Natural killer cell treated with Interleukin-12 subunit alpha and Interleukin-12 subunit beta and Interleukin-15 and Interleukin-18, amount 100 ng/mL, for 72 hours (primary cell): ENCODE measurements at regions not wholly inside any gene's neighbourhood (a gene's known extent, or its start where the extent isn't known, plus 50 kb on each side); places are given as distances from the start of the nearest gene placed in this dataset.

ENCODE experiments used
- ATAC-seq, 2 donors: fragments of 150-1000 bp; cut with Tn5 transposase in 1 of 2; sonication (Bioruptor Pico), chemical (Tn5 transposase) in 1 of 2; 2 replicates each; pipeline ENCODE4 v1.10.0; 2021
- DNase-seq: peaks from one replicate; pipeline ENCODE4 v3.0.0; 2022; ENCODE audit warnings: low spot score
- H3K27ac Mint-ChIP-seq, 2 donors: 1 replicate in 1 of 2; 2 replicates in 1 of 2; pipeline ENCODE4 v1.8.0; 2022; ENCODE audit warnings: mixed read lengths in 2 of 2, mild to moderate bottlenecking in 1 of 2, moderate library complexity in 1 of 2
- H3K27me3 Mint-ChIP-seq, 2 donors: 1 replicate in 1 of 2; 2 replicates in 1 of 2; pipeline ENCODE4 v1.8.0; 2022; ENCODE audit warnings: mixed read lengths in 2 of 2
- H3K36me3 Mint-ChIP-seq: one replicate; pipeline ENCODE4 v1.8.0; 2022; ENCODE audit warnings: mixed read lengths
- H3K4me1 Mint-ChIP-seq, 2 donors: 1 replicate in 1 of 2; 2 replicates in 1 of 2; pipeline ENCODE4 v1.8.0; 2022; ENCODE audit warnings: low read depth in 2 of 2, mixed read lengths in 2 of 2, mild to moderate bottlenecking in 1 of 2
- H3K4me3 Mint-ChIP-seq: one replicate; pipeline ENCODE4 v1.8.0; 2022; ENCODE audit warnings: mixed read lengths
- H3K9me3 Mint-ChIP-seq: 2 replicates; pipeline ENCODE4 v1.8.0; 2022; ENCODE audit warnings: mixed read lengths

- no peak for ATAC-seq
- no peak overlapping the region for H3K4me3 Mint-ChIP-seq
- H3K27ac Mint-ChIP-seq: no peak overlapping the region
- H3K27me3 Mint-ChIP-seq: no peaks in the 10 kb centered on the region
- no peaks in the 10 kb centered on the region for H3K9me3 Mint-ChIP-seq
- DNase-seq: no peak
- peaks cover 0 to 8% of the 10 kb centered on the region in 2 donors for H3K4me1 Mint-ChIP-seq
- H3K36me3 Mint-ChIP-seq: no peaks in the 10 kb centered on the region
These were observed 214.1 kb upstream of the FLRT2 start for GRCh38 chr14:85315733-85316290.

- no peaks in the 10 kb centered on the region for H3K9me3 Mint-ChIP-seq
- ATAC-seq (no peak), DNase-seq (no peak)
- H3K4me1 Mint-ChIP-seq: peaks cover 0 to 4% of the 10 kb centered on the region in 2 donors
- H3K27ac Mint-ChIP-seq: no peak overlapping the region
- H3K36me3 Mint-ChIP-seq: no peaks in the 10 kb centered on the region
- H3K27me3 Mint-ChIP-seq: no peaks in the 10 kb centered on the region
- no peak overlapping the region for H3K4me3 Mint-ChIP-seq
These were observed 213.1 kb upstream of the FLRT2 start for GRCh38 chr14:85316701-85317410.

- Mint-ChIP-seq H3K4me1 (peaks cover 0 to 4% of the 10 kb centered on the region in 2 donors), H3K36me3 (no peaks in the 10 kb centered on the region), H3K4me3 (no peak overlapping the region), H3K9me3 (no peaks in the 10 kb centered on the region), H3K27me3 (no peaks in the 10 kb centered on the region), H3K27ac (no peak overlapping the region)
- DNase-seq (no peak), ATAC-seq (no peak)
These were observed 212.4 kb upstream of the FLRT2 start for GRCh38 chr14:85317491-85318021.

- no peaks in the 10 kb centered on the region for H3K36me3 Mint-ChIP-seq
- H3K4me3 Mint-ChIP-seq: no peak overlapping the region
These were observed 210.8 kb upstream of the FLRT2 start for GRCh38 chr14:85319101-85319500.

GRCh38 chr14:85319998-85320630 lies 209.8 kb upstream of the FLRT2 start:
- peaks cover 0 to 4% of the 10 kb centered on the region in 2 donors for H3K4me1 Mint-ChIP-seq
- peaks cover 4% of the 10 kb centered on the region for H3K9me3 Mint-ChIP-seq
- no peaks in the 10 kb centered on the region for H3K36me3 Mint-ChIP-seq
- ATAC-seq: no peak
- no peak overlapping the region for H3K4me3 Mint-ChIP-seq
- no peaks in the 10 kb centered on the region for H3K27me3 Mint-ChIP-seq
- no peak for DNase-seq
- no peak overlapping the region for H3K27ac Mint-ChIP-seq

More at GRCh38 chr14:85319101-85319500, 210.8 kb upstream of the FLRT2 start:
- no peaks in the 10 kb centered on the region for H3K9me3 Mint-ChIP-seq
- ATAC-seq: no peak
- no peaks in the 10 kb centered on the region for H3K27me3 Mint-ChIP-seq
- H3K4me1 Mint-ChIP-seq: peaks cover 0 to 4% of the 10 kb centered on the region in 2 donors
- no peak for DNase-seq
- H3K27ac Mint-ChIP-seq: no peak overlapping the region

GRCh38 chr14:85325134-85326017 lies 204.6 kb upstream of the FLRT2 start:
- Mint-ChIP-seq H3K4me3 (no peak overlapping the region), H3K27ac (no peak overlapping the region), H3K4me1 (no peaks in the 10 kb centered on the region), H3K27me3 (no peaks in the 10 kb centered on the region), H3K9me3 (peaks cover 4% of the 10 kb centered on the region), H3K36me3 (no peaks in the 10 kb centered on the region)
- DNase-seq (no peak), ATAC-seq (no peak)

GRCh38 chr14:85332401-85332800 lies 197.5 kb upstream of the FLRT2 start:
- ATAC-seq (no peak), DNase-seq (no peak)
- no peak overlapping the region for H3K4me3 Mint-ChIP-seq
- no peaks in the 10 kb centered on the region for H3K36me3 Mint-ChIP-seq
- H3K27ac Mint-ChIP-seq: no peak overlapping the region
- H3K27me3 Mint-ChIP-seq: no peaks in the 10 kb centered on the region
- no peaks in the 10 kb centered on the region for H3K9me3 Mint-ChIP-seq
- H3K4me1 Mint-ChIP-seq: no peaks in the 10 kb centered on the region

GRCh38 chr14:85333313-85333712 lies 196.6 kb upstream of the FLRT2 start:
- no peaks in the 10 kb centered on the region for H3K9me3 Mint-ChIP-seq
- no peak overlapping the region for H3K4me3 Mint-ChIP-seq
- DNase-seq (no peak), ATAC-seq (no peak)
- no peaks in the 10 kb centered on the region for H3K4me1 Mint-ChIP-seq
- H3K36me3 Mint-ChIP-seq: no peaks in the 10 kb centered on the region
- no peak overlapping the region for H3K27ac Mint-ChIP-seq
- no peaks in the 10 kb centered on the region for H3K27me3 Mint-ChIP-seq

GRCh38 chr14:85333841-85334240 lies 196.1 kb upstream of the FLRT2 start:
- Mint-ChIP-seq H3K9me3 (no peaks in the 10 kb centered on the region), H3K4me1 (no peaks in the 10 kb centered on the region), H3K27me3 (no peaks in the 10 kb centered on the region), H3K4me3 (no peak overlapping the region), H3K27ac (no peak overlapping the region), H3K36me3 (no peaks in the 10 kb centered on the region)
- no peak for ATAC-seq
- DNase-seq: no peak

GRCh38 chr14:85334316-85334715 lies 195.6 kb upstream of the FLRT2 start:
- Mint-ChIP-seq H3K4me1 (no peaks in the 10 kb centered on the region), H3K36me3 (no peaks in the 10 kb centered on the region), H3K9me3 (no peaks in the 10 kb centered on the region), H3K4me3 (no peak overlapping the region), H3K27ac (no peak overlapping the region), H3K27me3 (no peaks in the 10 kb centered on the region)
- ATAC-seq (no peak), DNase-seq (no peak)

GRCh38 chr14:85336257-85336656 lies 193.7 kb upstream of the FLRT2 start:
- Mint-ChIP-seq H3K27me3 (no peaks in the 10 kb centered on the region), H3K36me3 (no peaks in the 10 kb centered on the region), H3K27ac (no peak overlapping the region), H3K4me3 (no peak overlapping the region), H3K9me3 (no peaks in the 10 kb centered on the region), H3K4me1 (no peaks in the 10 kb centered on the region)
- ATAC-seq: no peak
- DNase-seq: no peak

GRCh38 chr14:85336817-85337216 lies 193.1 kb upstream of the FLRT2 start:
- DNase-seq (no peak), ATAC-seq (no peak)
- no peaks in the 10 kb centered on the region for H3K27me3 Mint-ChIP-seq
- no peak overlapping the region for H3K27ac Mint-ChIP-seq
- no peak overlapping the region for H3K4me3 Mint-ChIP-seq
- no peaks in the 10 kb centered on the region for H3K36me3 Mint-ChIP-seq
- no peaks in the 10 kb centered on the region for H3K4me1 Mint-ChIP-seq
- no peaks in the 10 kb centered on the region for H3K9me3 Mint-ChIP-seq

GRCh38 chr14:85338895-85339294 lies 191.0 kb upstream of the FLRT2 start:
- H3K27ac Mint-ChIP-seq: no peak overlapping the region

More at GRCh38 chr14:85338895-85339294, 191.0 kb upstream of the FLRT2 start:
- ATAC-seq (no peak), DNase-seq (no peak)
- H3K27me3 Mint-ChIP-seq: no peaks in the 10 kb centered on the region
- no peak overlapping the region for H3K4me3 Mint-ChIP-seq
- H3K36me3 Mint-ChIP-seq: no peaks in the 10 kb centered on the region
- no peaks in the 10 kb centered on the region for H3K9me3 Mint-ChIP-seq
- H3K4me1 Mint-ChIP-seq: no peaks in the 10 kb centered on the region
